Ascending aorta (tissue), 2 donors: ENCODE measurements at regions not wholly inside any gene's neighbourhood (a gene's known extent, or its start where the extent isn't known, plus 50 kb on each side); places are given as distances from the start of the nearest gene placed in this dataset.

Source experiments
- DNase-seq, 2 donors: peaks; one replicate each; pipeline ENCODE4 v3.0.0-alpha.2; 2019; ENCODE audit warnings: low spot score in 2 of 2
- H3K27ac ChIP-seq, 2 donors: fragments of 200-600 bp; sonication (generic); one replicate each; pipeline ENCODE4 v1.5.1; 2016 to 2017; ENCODE audit warnings: mild to moderate bottlenecking in 1 of 2
- H3K27me3 ChIP-seq: fragments of 200-600 bp; sonication (generic); one replicate; pipeline ENCODE4 v1.5.1; 2017
- H3K36me3 ChIP-seq, 2 donors: fragments of 200-600 bp; sonication (generic); one replicate each; pipeline ENCODE4 v1.5.1; 2016
- H3K4me1 ChIP-seq, 2 donors: fragments of 200-600 bp; sonication (generic); one replicate each; pipeline ENCODE4 v1.5.1; 2016 to 2017; ENCODE audit warnings: mild to moderate bottlenecking in 1 of 2
- H3K4me3 ChIP-seq, 2 donors: fragments of 200-600 bp; sonication (generic); one replicate each; pipeline ENCODE4 v1.5.1; 2016 to 2017; ENCODE audit warnings: mild to moderate bottlenecking in 1 of 2
- H3K9me3 ChIP-seq, 2 donors: fragments of 200-600 bp; sonication (generic); one replicate each; pipeline ENCODE4 v1.5.1; 2016
- CTCF ChIP-seq, 3 experiments: fragments of 200-600 bp in 2 of 3; fragments of 450-650 bp in 1 of 3; sonication (generic) in 2 of 3; IDR thresholded peaks; one replicate each; pipeline ENCODE4 v1.5.1; 2016 to 2019; ENCODE audit warnings: antibody characterized with exemption in 3 of 3, mild to moderate bottlenecking in 1 of 3, moderate library complexity in 1 of 3
- intact Hi-C: fragments of 100-400 bp; cut with DNase I; formaldehyde crosslinking; loops from one replicate; pipeline ENCODE4 v1.15.1; 2023

- Histone ChIP-seq H3K4me3 (no peak overlapping the region), H3K4me1 (peaks cover 0 to 10% of the 10 kb centered on the region in 2 donors), H3K36me3 (no peaks in the 10 kb centered on the region), H3K27ac (no peak overlapping the region), H3K27me3 (no peaks in the 10 kb centered on the region), H3K9me3 (no peaks in the 10 kb centered on the region)
- intact Hi-C loops, result no loop called here
- no peak for DNase-seq
- no peak for TF ChIP-seq CTCF (IDR thresholded peaks at IDR 0.05)
Measured at GRCh38 chr2:217070611-217071010, 210.7 kb upstream of the TNP1 start.

- Histone ChIP-seq H3K9me3 (no peaks in the 10 kb centered on the region), H3K4me1 (peaks cover 0 to 6% of the 10 kb centered on the region in 2 donors), H3K4me3 (no peak overlapping the region), H3K36me3 (no peaks in the 10 kb centered on the region), H3K27ac (no peak overlapping the region), H3K27me3 (no peaks in the 10 kb centered on the region)
- intact Hi-C loops, result no loop called here
- DNase-seq, result no peak
- TF ChIP-seq CTCF (IDR thresholded peaks at IDR 0.05), result no peak
Measured at GRCh38 chr2:217070043-217070430, 210.2 kb upstream of the TNP1 start.

- Histone ChIP-seq H3K36me3 (no peaks in the 10 kb centered on the region), H3K27me3 (no peaks in the 10 kb centered on the region), H3K4me1 (no peaks in the 10 kb centered on the region), H3K4me3 (no peak overlapping the region), H3K27ac (no peak overlapping the region), H3K9me3 (no peaks in the 10 kb centered on the region)
- no peak for TF ChIP-seq CTCF (IDR thresholded peaks at IDR 0.05)
- DNase-seq, result no peak
- intact Hi-C loops, result no loop called here
Measured at GRCh38 chr2:217069263-217070042, 209.6 kb upstream of the TNP1 start.

- H3K4me1 ChIP-seq, result no peaks in the 10 kb centered on the region
- H3K27me3 ChIP-seq, result no peaks in the 10 kb centered on the region
- intact Hi-C loops, result no loop called here
- H3K4me3 ChIP-seq, result no peak overlapping the region
- no peak overlapping the region for H3K27ac ChIP-seq
- no peak for DNase-seq
- no peak for TF ChIP-seq CTCF (IDR thresholded peaks at IDR 0.05)
- H3K9me3 ChIP-seq, result no peaks in the 10 kb centered on the region
- no peaks in the 10 kb centered on the region for H3K36me3 ChIP-seq
Measured at GRCh38 chr2:217068677-217069250, 208.9 kb upstream of the TNP1 start.

GRCh38 chr2:217067787-217068186, 207.9 kb upstream of the TNP1 start:
- no peaks in the 10 kb centered on the region for H3K9me3 ChIP-seq
- H3K4me1 ChIP-seq, result no peaks in the 10 kb centered on the region
- no peak for DNase-seq
- H3K27ac ChIP-seq, result no peak overlapping the region
- H3K4me3 ChIP-seq, result no peak overlapping the region
- no peaks in the 10 kb centered on the region for H3K27me3 ChIP-seq
- no peaks in the 10 kb centered on the region for H3K36me3 ChIP-seq
- intact Hi-C loops, result no loop called here
- TF ChIP-seq CTCF (IDR thresholded peaks at IDR 0.05), result no peak
